Liver (tissue), 3 donors: ENCODE measurements at regions not wholly inside any gene's neighbourhood (a gene's known extent, or its start where the extent isn't known, plus 50 kb on each side); places are given as distances from the start of the nearest gene placed in this dataset.

Experiments
- EGR1 ChIP-seq, 2 donors: IDR thresholded peaks; 2 replicates each; pipeline ENCODE4 v1.6.1; 2016 to 2018; ENCODE audit warnings: antibody characterized with exemption in 2 of 2, low read depth in 2 of 2
- GABPA ChIP-seq, 2 donors: IDR thresholded peaks in 1 of 2; conservative IDR thresholded peaks in 1 of 2; 2 replicates each; pipeline ENCODE4 v1.6.1; 2016; ENCODE audit warnings: antibody characterized with exemption in 2 of 2, mild to moderate bottlenecking in 1 of 2, moderate library complexity in 1 of 2
- JUND ChIP-seq, 2 donors: IDR thresholded peaks; 2 replicates each; pipeline ENCODE4 v1.6.1; 2016; ENCODE audit warnings: antibody characterized with exemption in 2 of 2
- RAD21 ChIP-seq, 2 donors: IDR thresholded peaks; 2 replicates each; pipeline ENCODE4 v1.6.1; 2016; ENCODE audit warnings: antibody characterized with exemption in 2 of 2, mild to moderate bottlenecking in 2 of 2
- YY1 ChIP-seq: IDR thresholded peaks from 2 replicates; pipeline ENCODE4 v1.6.1; 2016; ENCODE audit warnings: antibody characterized with exemption, mild to moderate bottlenecking
- TF ChIP-seq, protein P1 (sequence below): fragments of 150-350 bp; IDR thresholded peaks from 2 replicates; pipeline ENCODE4 v1.5.1; 2017; ENCODE audit warnings: improper control_type of control experiment, low read depth, low read length; ENCODE audit not compliant: missing input control
- TF ChIP-seq, protein P2 (sequence below): IDR thresholded peaks from 2 replicates; pipeline ENCODE4 v1.6.1; 2016; ENCODE audit warnings: antibody characterized with exemption
- donor health status: healthy.
- donor health status: healthy.

DNA sequence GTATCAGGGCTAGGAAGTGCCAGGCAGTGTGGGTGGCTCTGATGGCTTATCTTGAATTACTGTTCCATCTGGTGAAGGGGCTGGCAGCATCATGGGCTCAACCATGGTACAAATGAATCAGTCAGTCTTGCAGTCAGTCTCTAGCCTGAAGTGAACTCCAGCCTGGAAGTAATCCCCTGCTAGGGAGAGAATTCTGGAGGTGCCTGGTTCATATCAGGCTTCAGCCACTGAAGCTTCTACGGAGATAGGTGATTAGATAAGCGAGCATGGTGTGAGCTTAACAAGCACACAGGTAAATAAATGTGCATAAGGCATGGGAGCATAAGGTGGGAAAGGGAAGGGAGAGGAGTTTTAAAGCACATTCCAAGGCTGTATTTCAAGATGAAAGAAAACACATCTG lies 541.7 kb downstream of the MBD2 start:
- no peak for TF ChIP-seq RAD21 (IDR thresholded peaks at IDR 0.05)
- TF ChIP-seq, protein P1, sequence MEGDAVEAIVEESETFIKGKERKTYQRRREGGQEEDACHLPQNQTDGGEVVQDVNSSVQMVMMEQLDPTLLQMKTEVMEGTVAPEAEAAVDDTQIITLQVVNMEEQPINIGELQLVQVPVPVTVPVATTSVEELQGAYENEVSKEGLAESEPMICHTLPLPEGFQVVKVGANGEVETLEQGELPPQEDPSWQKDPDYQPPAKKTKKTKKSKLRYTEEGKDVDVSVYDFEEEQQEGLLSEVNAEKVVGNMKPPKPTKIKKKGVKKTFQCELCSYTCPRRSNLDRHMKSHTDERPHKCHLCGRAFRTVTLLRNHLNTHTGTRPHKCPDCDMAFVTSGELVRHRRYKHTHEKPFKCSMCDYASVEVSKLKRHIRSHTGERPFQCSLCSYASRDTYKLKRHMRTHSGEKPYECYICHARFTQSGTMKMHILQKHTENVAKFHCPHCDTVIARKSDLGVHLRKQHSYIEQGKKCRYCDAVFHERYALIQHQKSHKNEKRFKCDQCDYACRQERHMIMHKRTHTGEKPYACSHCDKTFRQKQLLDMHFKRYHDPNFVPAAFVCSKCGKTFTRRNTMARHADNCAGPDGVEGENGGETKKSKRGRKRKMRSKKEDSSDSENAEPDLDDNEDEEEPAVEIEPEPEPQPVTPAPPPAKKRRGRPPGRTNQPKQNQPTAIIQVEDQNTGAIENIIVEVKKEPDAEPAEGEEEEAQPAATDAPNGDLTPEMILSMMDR: no peak
- no peak for TF ChIP-seq JUND (IDR thresholded peaks at IDR 0.05)
- no peak for TF ChIP-seq YY1
- no peak for TF ChIP-seq EGR1 (IDR thresholded peaks at IDR 0.05; ENCODE audit: low read depth in 2 of 2)
- TF ChIP-seq, protein P2, sequence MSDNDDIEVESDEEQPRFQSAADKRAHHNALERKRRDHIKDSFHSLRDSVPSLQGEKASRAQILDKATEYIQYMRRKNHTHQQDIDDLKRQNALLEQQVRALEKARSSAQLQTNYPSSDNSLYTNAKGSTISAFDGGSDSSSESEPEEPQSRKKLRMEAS: no peak
- no peak for TF ChIP-seq GABPA (IDR thresholded peaks at IDR 0.05 in 1 of 2, conservative IDR thresholded peaks at IDR 0.05 in 1 of 2)
